T-helper 22 cell (primary cell): ENCODE measurements at regions not wholly inside any gene's neighbourhood (a gene's known extent, or its start where the extent isn't known, plus 50 kb on each side); places are given as distances from the start of the nearest gene placed in this dataset.
"Not testable (repeated sequence)": the region's sequence is repeated elsewhere in the genome, so short reads cannot be mapped to it uniquely, and the experiment has no call there.

Source experiments
- DNase-seq: peaks from one replicate; pipeline ENCODE4 v3.0.0-alpha.2; 2020; ENCODE audit warnings: low read depth

- DNase-seq = no peak
These were observed 124.4 kb upstream of the SALL3 start for GRCh38 chr18:78855188-78855587.

DNA sequence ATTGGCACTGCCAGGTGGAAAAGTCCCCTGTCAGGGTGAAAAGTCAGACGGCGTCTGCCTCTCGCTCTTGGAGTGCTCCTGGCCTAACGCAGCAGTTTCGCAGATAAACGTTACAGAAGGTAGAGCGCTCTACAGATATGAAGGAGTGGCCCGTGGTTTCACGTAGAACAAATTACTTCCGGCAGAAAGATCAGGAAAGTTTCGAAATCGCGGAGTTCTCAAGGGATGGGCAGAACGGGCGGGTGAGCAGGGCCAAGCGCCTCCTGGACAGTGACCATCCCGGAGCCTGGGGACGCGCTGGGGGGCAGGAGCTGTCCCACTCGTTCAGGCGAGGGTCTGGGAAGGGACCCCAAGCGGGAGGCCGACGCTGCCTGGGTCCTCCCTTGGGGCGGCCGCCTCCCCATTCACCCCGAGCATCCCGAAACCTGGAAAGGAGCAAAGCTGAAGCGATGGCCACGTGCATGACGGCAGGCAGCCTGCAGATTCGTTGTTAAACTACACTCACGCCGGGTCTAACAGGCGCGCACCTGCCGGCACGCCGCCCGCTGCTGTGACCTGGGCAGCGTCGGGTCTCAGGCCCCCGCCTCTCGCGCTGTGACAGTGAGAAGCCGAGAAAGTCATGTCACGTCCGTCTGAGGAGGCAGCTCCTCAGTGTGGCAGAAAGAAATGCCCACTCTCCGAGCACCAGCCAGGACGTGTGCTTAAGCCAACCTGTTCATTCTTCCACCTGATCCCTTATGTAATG, 122.9 kb upstream of the SALL3 start:
- DNase-seq = no peak

DNA sequence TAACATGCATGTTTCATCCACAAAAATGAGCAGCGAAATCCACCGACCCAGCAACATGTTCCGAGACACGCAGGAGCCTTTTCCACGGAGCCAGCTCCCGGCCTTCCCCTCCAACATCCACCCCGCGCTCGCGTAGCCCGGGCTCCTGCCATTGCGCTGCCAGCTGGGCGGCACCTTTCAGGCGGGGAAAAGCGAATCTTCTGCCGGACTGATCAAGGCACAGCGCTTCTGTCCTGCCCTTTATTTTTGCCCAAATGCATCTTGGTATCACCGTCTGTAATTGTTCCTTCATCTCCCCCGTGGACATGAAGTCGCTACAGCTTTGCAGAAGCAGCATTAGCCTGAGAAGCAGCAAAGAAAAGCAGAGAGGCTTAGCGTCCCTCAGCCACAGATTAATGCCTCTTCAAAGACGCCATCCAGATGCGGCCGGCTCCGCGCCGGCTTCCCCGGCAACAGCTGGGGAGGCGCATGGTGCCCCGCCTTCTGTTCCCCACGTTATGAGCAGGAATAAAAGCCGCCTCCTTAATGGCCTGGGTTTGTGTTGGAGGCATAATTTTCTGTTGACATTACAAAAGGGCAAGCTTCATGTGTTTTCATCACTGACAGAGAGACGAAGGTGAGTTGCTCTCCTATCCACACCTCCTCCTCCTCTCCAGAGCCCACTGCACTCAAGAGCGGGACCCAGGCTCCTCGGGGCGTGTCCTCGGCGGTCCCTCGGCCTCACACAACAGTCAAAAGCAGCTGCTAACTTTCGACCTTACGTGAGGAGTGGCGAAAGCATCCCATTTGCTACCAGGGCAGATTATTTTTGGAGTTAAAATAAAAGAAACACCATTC, 122.1 kb upstream of the SALL3 start:
- no peak for DNase-seq

- no peak for DNase-seq
These were observed 119.9 kb upstream of the SALL3 start for GRCh38 chr18:78859686-78860085.

- no peak for DNase-seq
These were observed 119.5 kb upstream of the SALL3 start for GRCh38 chr18:78860117-78860516.

DNA sequence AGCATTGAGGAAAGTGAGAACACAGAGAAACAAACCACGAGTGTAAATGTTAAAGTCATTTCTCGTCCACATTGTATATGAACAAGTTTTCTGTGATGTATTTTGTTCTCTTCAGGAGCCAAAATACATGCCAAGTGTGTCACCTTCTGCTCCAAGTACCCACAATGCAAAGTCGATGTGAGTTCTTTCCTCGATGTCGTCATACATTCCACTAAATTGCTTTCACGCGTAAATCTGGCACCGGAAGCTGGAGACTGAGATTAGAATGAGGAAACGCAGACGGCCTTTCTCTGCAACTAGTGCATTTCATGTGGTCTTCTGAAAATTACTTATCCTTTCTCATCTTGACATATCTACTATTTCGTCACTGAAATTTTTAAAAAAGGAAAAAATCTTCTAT, 118.5 kb upstream of the SALL3 start:
- no peak for DNase-seq

- DNase-seq = no peak
These were observed 117.9 kb upstream of the SALL3 start for GRCh38 chr18:78861706-78862105.

DNA sequence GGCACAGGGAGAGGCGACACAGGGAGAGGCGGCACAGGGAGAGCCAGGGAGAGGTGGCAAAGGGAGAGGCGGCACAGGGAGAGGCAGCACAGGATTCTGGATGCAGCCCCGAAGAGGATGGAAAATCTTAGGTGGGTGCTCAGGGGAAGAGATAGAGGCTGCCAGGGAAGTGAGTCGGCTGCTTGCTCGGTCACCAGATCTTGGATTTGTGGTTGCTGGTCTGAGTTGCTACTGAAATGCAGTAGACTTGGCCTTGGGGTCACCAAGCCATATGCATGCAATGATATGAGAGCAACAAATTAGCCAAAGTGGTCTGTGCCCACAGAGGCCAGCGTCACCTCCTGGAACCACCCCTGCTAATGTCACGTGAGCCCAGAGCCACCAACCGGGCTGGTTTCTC, 117.2 kb upstream of the SALL3 start:
- DNase-seq = no peak

DNA sequence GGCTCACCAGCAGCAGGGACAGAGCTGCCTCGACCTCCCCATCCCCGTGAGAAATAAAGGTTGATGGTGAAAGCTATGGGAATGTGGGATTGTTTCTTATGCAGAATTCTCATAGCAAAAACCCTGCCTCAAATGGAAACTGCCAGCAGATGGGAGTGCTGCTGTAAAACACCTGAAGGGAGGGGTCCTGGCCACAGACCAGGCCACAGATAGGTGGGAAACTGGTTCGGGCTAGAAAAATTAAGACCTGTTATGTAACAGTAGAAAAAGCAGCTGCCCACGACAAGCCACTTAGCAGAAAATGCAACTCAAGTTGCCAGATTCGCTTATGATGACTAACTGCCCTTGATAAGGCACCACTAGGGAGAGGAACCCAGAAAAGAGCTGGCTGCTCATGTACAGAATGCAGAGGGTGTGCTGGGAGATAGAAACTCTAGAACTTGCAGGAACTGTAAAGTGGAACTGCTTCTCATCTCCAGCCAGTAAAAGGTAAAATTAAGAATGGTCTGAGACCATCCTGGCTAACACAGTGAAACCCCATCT, 114.5 kb upstream of the SALL3 start:
- no peak for DNase-seq

DNA sequence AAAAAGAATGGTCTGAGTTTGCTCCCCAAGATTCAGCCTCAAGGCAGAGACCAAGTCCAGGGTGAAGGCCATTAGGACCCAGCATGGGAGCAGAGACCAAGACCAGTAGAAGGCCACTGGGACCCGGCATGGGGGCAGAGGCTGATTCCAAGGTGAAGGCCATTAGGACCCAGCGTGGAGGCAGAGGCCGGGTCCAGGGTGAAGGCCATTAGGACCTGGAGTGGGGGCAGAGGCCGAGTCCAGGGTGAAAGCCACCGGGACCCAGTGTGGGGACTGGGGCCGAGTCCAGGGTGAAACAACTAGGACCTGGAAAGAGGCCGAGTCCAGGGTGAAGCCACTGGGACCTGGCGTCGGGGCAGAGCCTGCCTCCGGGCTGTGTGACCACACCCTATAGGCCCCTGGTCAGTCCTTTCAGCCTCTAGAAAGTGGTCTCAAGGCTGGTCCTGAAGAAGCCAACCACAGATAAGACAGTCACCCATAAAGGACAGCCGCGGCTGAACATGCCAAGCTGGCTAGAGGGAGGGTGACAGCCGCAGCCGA, 113.8 kb upstream of the SALL3 start:
- no peak for DNase-seq

DNA sequence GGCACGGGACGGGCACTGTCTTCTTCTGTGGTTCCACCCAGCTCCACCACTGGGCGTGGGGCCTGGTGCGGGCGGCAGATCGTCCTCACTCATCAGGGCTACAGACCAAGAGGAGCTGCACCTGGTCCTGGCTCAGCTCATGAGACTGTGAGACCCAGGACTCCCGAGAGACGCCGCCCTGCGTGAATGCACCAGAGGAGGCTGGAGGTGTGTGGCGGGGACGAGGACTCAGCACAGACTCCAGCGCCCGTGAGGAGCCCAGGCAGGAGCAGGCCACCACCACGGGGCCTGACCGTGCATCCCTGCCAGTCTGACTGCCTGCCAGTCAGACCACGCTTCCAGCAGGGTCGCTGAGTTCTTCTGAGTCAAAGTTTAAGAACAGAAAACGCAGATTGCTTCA, 112.5 kb upstream of the SALL3 start:
- DNase-seq = no peak

DNA sequence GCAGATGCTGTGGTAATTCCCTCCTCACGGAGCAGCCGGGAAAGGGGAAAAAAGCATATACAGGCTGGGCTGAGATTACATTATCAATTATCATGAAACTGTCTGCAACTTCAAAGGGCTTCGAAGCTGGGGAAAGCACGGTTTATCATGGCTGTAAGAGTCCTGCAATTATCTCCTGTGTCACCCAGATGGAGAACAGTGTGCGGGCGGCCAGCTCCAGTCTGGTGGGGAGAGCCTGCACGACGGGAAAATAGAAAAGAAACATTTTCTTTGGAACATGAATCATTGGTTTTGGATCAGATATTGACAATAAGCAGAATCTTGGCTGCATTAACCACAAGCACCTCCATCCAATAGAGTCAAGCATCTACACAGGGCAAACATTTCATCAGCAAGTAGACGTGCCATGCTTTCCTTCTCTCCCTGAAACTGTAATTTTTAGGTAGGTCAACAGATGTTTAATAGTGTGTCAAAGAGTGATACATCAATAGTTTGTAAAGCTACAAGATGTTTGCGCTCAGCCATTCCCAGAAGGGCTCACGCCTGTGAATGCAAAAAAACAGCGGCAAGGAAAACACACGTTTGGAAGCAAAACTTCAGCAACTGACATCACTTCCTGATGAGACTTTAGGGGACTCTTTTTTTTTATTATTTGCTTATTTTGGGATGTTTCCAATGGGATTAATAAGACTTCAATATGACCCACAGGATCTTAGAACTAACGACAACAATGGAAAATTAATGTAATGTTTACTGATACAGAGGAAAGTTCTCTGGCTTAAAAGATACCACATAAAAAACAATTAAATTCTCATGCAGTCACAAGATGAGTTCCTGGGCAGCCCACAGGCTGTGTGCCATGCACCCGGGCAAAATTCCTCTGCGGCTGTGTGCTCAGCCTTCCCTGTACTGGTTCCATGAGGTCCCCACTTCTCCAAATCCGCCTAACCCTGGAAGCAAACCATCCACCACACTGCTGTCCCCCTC, 111.0 kb upstream of the SALL3 start:
- no peak for DNase-seq

DNA sequence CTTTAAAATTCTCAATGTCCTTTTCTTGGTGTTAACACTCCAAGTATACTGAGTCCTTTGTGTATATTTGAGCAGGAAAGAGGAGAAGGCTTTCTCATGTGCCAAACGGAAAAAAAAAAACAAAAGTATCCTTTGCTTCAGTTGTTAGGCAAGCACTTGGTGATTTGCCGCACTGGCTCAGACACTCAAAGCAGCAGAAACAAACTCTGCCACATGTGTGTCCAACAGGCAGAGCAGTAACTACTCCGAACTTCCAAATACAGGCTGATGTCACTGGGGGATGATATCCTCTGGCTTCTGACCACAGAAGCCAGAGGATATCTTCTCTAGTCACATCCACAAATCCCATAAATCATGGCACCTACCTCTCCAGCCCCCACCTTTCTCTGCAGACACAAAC, 108.0 kb upstream of the SALL3 start:
- DNase-seq = no peak

- no peak for DNase-seq
These were observed 105.6 kb upstream of the SALL3 start for GRCh38 chr18:78873926-78874500.

GRCh38 chr18:78875016-78875777, 104.4 kb upstream of the SALL3 start:
- no peak for DNase-seq

- no peak for DNase-seq
These were observed 103.6 kb upstream of the SALL3 start for GRCh38 chr18:78875778-78876650.

DNA sequence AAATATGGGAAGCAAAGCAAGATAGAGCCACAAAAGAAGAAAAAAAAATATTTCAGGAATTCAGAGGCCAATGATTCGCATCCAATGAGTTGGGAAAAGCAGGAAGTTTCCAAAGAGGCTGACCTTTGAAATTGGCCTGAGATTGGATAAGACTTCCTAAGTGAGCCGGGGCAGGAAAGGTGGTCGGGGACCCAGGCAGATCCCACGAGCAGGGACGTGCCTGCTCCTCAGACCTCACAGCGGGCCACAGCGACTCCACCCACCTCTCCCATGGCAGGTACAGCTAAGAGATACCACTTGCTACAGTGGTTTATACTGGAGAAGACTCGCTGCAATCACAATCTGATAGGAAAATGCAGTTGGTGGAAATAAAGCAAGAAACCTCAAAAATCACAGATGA, 102.8 kb upstream of the SALL3 start:
- DNase-seq = no peak

DNA sequence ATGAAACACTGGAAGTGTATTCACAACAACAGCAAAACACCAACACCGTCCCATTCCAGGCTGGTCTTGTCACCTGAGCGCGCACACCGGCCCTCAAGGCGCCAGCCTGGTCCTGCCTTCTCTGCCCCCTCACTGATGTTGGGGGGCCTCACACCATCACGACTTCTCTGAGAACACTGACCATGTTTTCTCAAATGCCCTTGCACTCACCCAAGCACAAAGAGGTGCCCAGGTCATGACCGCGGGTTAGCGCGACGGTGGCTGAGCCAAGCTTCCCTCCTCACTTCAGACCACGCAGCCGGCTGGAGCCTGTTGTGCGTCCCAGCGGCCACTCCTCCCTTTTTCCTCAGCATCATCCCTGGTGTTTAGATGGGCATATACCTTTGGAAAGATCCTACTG, 101.3 kb upstream of the SALL3 start:
- no peak for DNase-seq

- DNase-seq = not testable (repeated sequence)
These were observed 100.3 kb upstream of the SALL3 start for GRCh38 chr18:78879072-78879883.
